IMR-90 (cell line): ENCODE measurements at regions not wholly inside any gene's neighbourhood (a gene's known extent, or its start where the extent isn't known, plus 50 kb on each side); places are given as distances from the start of the nearest gene placed in this dataset.

Source experiments
- BHLHE40 ChIP-seq: fragments of 150-350 bp; IDR thresholded peaks from 2 replicates; pipeline ENCODE4 v1.6.1; 2016; ENCODE audit warnings: mild to moderate bottlenecking, low read depth, low read length
- CEBPB ChIP-seq: IDR thresholded peaks from 2 replicates; pipeline ENCODE4 v1.6.1; 2012; ENCODE audit warnings: low read depth, low read length, improper control_type of control experiment
- CTCF ChIP-seq: conservative IDR thresholded peaks from 2 replicates; pipeline ENCODE4 v1.5.1; 2012; ENCODE audit warnings: mild to moderate bottlenecking, low read depth, low read length, improper control_type of control experiment
- FOS ChIP-seq: fragments of 150-350 bp; IDR thresholded peaks from 2 replicates; pipeline ENCODE4 v1.6.1; 2016; ENCODE audit warnings: low read depth, low read length
- MAFK ChIP-seq: IDR thresholded peaks from 2 replicates; pipeline ENCODE4 v1.6.1; 2012; ENCODE audit warnings: low read depth, low read length, improper control_type of control experiment
- MAZ ChIP-seq: IDR thresholded peaks from 2 replicates; pipeline ENCODE4 v1.6.1; 2012; ENCODE audit warnings: low read depth, mild to moderate bottlenecking, low read length, improper control_type of control experiment, moderate library complexity, borderline replicate concordance
- NFE2L2 ChIP-seq: fragments of 150-350 bp; IDR thresholded peaks from 2 replicates; pipeline ENCODE4 v1.6.1; 2016; ENCODE audit warnings: low read depth, mild to moderate bottlenecking, low read length
- POLR2A ChIP-seq: IDR thresholded peaks from 2 replicates; pipeline ENCODE4 v1.6.1; 2012; ENCODE audit warnings: mild to moderate bottlenecking, low read depth, low read length
- RCOR1 ChIP-seq: IDR thresholded peaks from 2 replicates; pipeline ENCODE4 v1.6.1; 2012; ENCODE audit warnings: mild to moderate bottlenecking, low read length, improper control_type of control experiment; ENCODE audit not compliant: insufficient replicate concordance
- RFX5 ChIP-seq: IDR thresholded peaks from 2 replicates; pipeline ENCODE4 v1.8.0; 2012; ENCODE audit warnings: low read depth, mild to moderate bottlenecking, low read length, moderate library complexity
- SMC3 ChIP-seq: fragments of 150-350 bp; IDR thresholded peaks from 2 replicates; pipeline ENCODE4 v1.6.1; 2016; ENCODE audit warnings: low read depth, mild to moderate bottlenecking, antibody characterized with exemption, low read length, moderate library complexity
- USF2 ChIP-seq: fragments of 150-350 bp; IDR thresholded peaks from 2 replicates; pipeline ENCODE4 v1.6.1; 2017; ENCODE audit warnings: mild to moderate bottlenecking, antibody characterized with exemption, low read length, low read depth

GRCh38 chr11:42239188-42239587 lies 779.7 kb upstream of the LRRC4C start:
- TF ChIP-seq POLR2A = no peak
- TF ChIP-seq CTCF = no peak
- no peak for TF ChIP-seq SMC3
- no peak for TF ChIP-seq CEBPB
- TF ChIP-seq BHLHE40 = no peak
- no peak for TF ChIP-seq RCOR1
- TF ChIP-seq MAFK = no peak
- no peak for TF ChIP-seq FOS
- no peak for TF ChIP-seq RFX5
- TF ChIP-seq MAZ = no peak
- no peak for TF ChIP-seq NFE2L2
- no peak for TF ChIP-seq USF2
